Upper lobe of left lung (tissue), 4 donors: ENCODE measurements at regions not wholly inside any gene's neighbourhood (a gene's known extent, or its start where the extent isn't known, plus 50 kb on each side); places are given as distances from the start of the nearest gene placed in this dataset.

Experiments
- CTCF ChIP-seq, 6 experiments: fragments of 450-650 bp in 4 of 6; fragments of 200-600 bp in 2 of 6; sonication (generic) in 2 of 6; IDR thresholded peaks; one replicate each; pipeline ENCODE4 v1.5.1; 2016 to 2019; ENCODE audit warnings: antibody characterized with exemption in 6 of 6
- EP300 ChIP-seq, 4 donors: sonication (generic); formaldehyde crosslinking; IDR thresholded peaks; one replicate each; pipeline ENCODE4 v1.5.1; 2017; ENCODE audit warnings: antibody characterized with exemption in 4 of 4, control low read depth in 2 of 4
- POLR2A ChIP-seq, 4 donors: fragments of 450-650 bp; IDR thresholded peaks; one replicate each; pipeline ENCODE4 v1.5.1; 2016 to 2017; ENCODE audit warnings: antibody characterized with exemption in 4 of 4, mild to moderate bottlenecking in 2 of 4
- POLR2AphosphoS5 ChIP-seq, 2 donors: sonication (generic); formaldehyde crosslinking; IDR thresholded peaks; one replicate each; pipeline ENCODE4 v1.5.1; 2017; ENCODE audit warnings: antibody characterized with exemption in 2 of 2

- TF ChIP-seq CTCF (IDR thresholded peaks at IDR 0.05) (no peak), EP300 (IDR thresholded peaks at IDR 0.05) (no peak), POLR2AphosphoS5 (IDR thresholded peaks at IDR 0.05) (no peak), POLR2A (IDR thresholded peaks at IDR 0.05) (no peak)
Measured at GRCh38 chr3:79922633-79923032, 154.8 kb upstream of the ROBO1 start.
